Neural cell (in vitro differentiated cells): ENCODE measurements at regions not wholly inside any gene's neighbourhood (a gene's known extent, or its start where the extent isn't known, plus 50 kb on each side); places are given as distances from the start of the nearest gene placed in this dataset.

Source experiments
- EP300 ChIP-seq: fragments of 450-650 bp; conservative IDR thresholded peaks from 2 replicates; pipeline ENCODE4 v1.6.1; 2014; ENCODE audit warnings: antibody characterized with exemption, mild to moderate bottlenecking, moderate library complexity; ENCODE audit not compliant: poor library complexity, severe bottlenecking
- EZH2 ChIP-seq: fragments of 200-600, 300-800 bp; shearing (Covaris generic), sonication (generic); IDR thresholded peaks from 2 replicates; pipeline ENCODE4 v1.6.1; 2014; ENCODE audit warnings: antibody characterized with exemption, low read length, borderline replicate concordance, mild to moderate bottlenecking; ENCODE audit not compliant: insufficient read depth, poor library complexity, severe bottlenecking
- MXI1 ChIP-seq: fragments of 450-650 bp; conservative IDR thresholded peaks from 2 replicates; pipeline ENCODE4 v1.6.1; 2014; ENCODE audit warnings: antibody characterized with exemption, mild to moderate bottlenecking; ENCODE audit not compliant: poor library complexity, severe bottlenecking
- POLR2AphosphoS5 ChIP-seq: IDR thresholded peaks from 2 replicates; pipeline ENCODE4 v1.6.1; 2012
- RAD21 ChIP-seq: fragments of 450-650 bp; conservative IDR thresholded peaks from 2 replicates; pipeline ENCODE4 v1.6.1; 2014; ENCODE audit warnings: antibody characterized with exemption, mild to moderate bottlenecking, moderate library complexity
- SMC3 ChIP-seq: fragments of 450-650 bp; conservative IDR thresholded peaks from 2 replicates; pipeline ENCODE4 v1.6.1; 2014; ENCODE audit warnings: antibody characterized with exemption, mild to moderate bottlenecking, moderate library complexity; ENCODE audit not compliant: poor library complexity
- TAF1 ChIP-seq: IDR thresholded peaks from 2 replicates; pipeline ENCODE4 v1.6.1; 2012; ENCODE audit warnings: low read depth
- TF ChIP-seq, protein P1 (sequence below): fragments of 450-650 bp; IDR thresholded peaks from 2 replicates; pipeline ENCODE4 v1.5.1; 2014; ENCODE audit warnings: antibody characterized with exemption, mild to moderate bottlenecking, moderate library complexity; ENCODE audit not compliant: poor library complexity, severe bottlenecking
- TF ChIP-seq, protein P2 (sequence below): IDR thresholded peaks from 2 replicates; pipeline ENCODE4 v1.6.1; 2012; ENCODE audit warnings: borderline replicate concordance

DNA sequence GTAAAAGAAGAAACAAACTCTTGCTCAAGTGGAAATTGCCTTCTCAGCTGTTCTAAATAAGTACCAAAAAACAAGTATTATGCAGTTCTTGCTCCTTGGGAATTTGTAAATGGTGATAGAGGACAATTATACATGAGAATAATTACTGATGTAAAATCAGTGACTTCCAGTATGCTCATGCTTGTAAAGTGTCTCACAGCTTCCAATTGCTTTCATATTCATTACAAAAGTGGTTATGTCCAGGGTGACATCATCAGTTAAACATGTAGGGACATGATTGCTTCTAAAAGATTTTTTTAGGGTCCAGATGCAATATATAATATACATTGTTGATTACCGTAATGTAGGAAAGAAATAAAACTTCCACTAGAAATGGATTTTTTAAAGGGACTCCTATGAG lies 122.8 kb upstream of the B3GAT2 start:
- TF ChIP-seq TAF1: no peak
- TF ChIP-seq, protein P1, sequence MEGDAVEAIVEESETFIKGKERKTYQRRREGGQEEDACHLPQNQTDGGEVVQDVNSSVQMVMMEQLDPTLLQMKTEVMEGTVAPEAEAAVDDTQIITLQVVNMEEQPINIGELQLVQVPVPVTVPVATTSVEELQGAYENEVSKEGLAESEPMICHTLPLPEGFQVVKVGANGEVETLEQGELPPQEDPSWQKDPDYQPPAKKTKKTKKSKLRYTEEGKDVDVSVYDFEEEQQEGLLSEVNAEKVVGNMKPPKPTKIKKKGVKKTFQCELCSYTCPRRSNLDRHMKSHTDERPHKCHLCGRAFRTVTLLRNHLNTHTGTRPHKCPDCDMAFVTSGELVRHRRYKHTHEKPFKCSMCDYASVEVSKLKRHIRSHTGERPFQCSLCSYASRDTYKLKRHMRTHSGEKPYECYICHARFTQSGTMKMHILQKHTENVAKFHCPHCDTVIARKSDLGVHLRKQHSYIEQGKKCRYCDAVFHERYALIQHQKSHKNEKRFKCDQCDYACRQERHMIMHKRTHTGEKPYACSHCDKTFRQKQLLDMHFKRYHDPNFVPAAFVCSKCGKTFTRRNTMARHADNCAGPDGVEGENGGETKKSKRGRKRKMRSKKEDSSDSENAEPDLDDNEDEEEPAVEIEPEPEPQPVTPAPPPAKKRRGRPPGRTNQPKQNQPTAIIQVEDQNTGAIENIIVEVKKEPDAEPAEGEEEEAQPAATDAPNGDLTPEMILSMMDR: no peak
- TF ChIP-seq SMC3: no peak
- TF ChIP-seq POLR2AphosphoS5: no peak
- no peak for TF ChIP-seq EZH2
- no peak for TF ChIP-seq MXI1
- TF ChIP-seq, protein P2, sequence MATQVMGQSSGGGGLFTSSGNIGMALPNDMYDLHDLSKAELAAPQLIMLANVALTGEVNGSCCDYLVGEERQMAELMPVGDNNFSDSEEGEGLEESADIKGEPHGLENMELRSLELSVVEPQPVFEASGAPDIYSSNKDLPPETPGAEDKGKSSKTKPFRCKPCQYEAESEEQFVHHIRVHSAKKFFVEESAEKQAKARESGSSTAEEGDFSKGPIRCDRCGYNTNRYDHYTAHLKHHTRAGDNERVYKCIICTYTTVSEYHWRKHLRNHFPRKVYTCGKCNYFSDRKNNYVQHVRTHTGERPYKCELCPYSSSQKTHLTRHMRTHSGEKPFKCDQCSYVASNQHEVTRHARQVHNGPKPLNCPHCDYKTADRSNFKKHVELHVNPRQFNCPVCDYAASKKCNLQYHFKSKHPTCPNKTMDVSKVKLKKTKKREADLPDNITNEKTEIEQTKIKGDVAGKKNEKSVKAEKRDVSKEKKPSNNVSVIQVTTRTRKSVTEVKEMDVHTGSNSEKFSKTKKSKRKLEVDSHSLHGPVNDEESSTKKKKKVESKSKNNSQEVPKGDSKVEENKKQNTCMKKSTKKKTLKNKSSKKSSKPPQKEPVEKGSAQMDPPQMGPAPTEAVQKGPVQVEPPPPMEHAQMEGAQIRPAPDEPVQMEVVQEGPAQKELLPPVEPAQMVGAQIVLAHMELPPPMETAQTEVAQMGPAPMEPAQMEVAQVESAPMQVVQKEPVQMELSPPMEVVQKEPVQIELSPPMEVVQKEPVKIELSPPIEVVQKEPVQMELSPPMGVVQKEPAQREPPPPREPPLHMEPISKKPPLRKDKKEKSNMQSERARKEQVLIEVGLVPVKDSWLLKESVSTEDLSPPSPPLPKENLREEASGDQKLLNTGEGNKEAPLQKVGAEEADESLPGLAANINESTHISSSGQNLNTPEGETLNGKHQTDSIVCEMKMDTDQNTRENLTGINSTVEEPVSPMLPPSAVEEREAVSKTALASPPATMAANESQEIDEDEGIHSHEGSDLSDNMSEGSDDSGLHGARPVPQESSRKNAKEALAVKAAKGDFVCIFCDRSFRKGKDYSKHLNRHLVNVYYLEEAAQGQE: no peak
- TF ChIP-seq EP300: no peak
- no peak for TF ChIP-seq RAD21
